Psoas muscle (tissue), 7 donors: ENCODE measurements at regions not wholly inside any gene's neighbourhood (a gene's known extent, or its start where the extent isn't known, plus 50 kb on each side); places are given as distances from the start of the nearest gene placed in this dataset.
"Not testable (repeated sequence)": the region's sequence is repeated elsewhere in the genome, so short reads cannot be mapped to it uniquely, and the experiment has no call there.

Experiments used
- ATAC-seq, 4 donors: fragments of 200-7000 bp; cut with Tn5 transposase; one replicate each; pipeline ENCODE4 v1.9.1; 2020; ENCODE audit warnings: moderate library complexity in 3 of 4, mild to moderate bottlenecking in 2 of 4
- DNase-seq, 2 donors: peaks; one replicate each; pipeline ENCODE4 v3.0.0-alpha.2; 2020
- H3K27ac ChIP-seq: fragments of 200-600 bp; one replicate; pipeline ENCODE4 v1.8.0; 2022
- H3K27me3 ChIP-seq, 3 donors: fragments of 200-600 bp in 1 of 3; one replicate each; pipeline versions ENCODE4 v1.6.1 to v1.8.0; 2013 to 2022; ENCODE audit warnings: low read length in 2 of 3, mild to moderate bottlenecking in 2 of 3, moderate library complexity in 1 of 3; ENCODE audit not compliant: insufficient read depth in 3 of 3
- H3K36me3 ChIP-seq, 2 donors: fragments of 200-600 bp in 1 of 2; one replicate each; pipeline versions ENCODE4 v1.6.1 to v1.8.0; 2013 to 2022; ENCODE audit warnings: low read depth in 1 of 2, mild to moderate bottlenecking in 1 of 2, moderate library complexity in 1 of 2; ENCODE audit not compliant: insufficient read depth in 1 of 2
- H3K4me1 ChIP-seq: fragments of 200-600 bp; one replicate; pipeline ENCODE4 v1.8.0; 2022
- H3K4me3 ChIP-seq: fragments of 200-600 bp; one replicate; pipeline ENCODE4 v1.8.0; 2022; ENCODE audit warnings: mild to moderate bottlenecking
- H3K9me3 ChIP-seq: fragments of 200-600 bp; one replicate; pipeline ENCODE4 v1.8.0; 2022
- WGBS, 3 donors: extraction: QIAGEN DNeasy Blood & Tissue Kit; methylation state at CpG; one replicate each; pipeline versions ENCODE4 v1.1.6 to v1.1.7; 2013; 5-methylcytosine and 5-hydroxymethylcytosine counted together
- intact Hi-C, 2 donors: fragments of 100-400 bp; cut with DNase I; formaldehyde crosslinking; loops; one replicate each; pipeline versions ENCODE4 v1.11.0 to v1.14.2; 2022
- donor health status: healthy with polysubstance abuse.
- donor health status: DM: no; HTN: no; CAD: no; lungs with moderate emphysema.
- donor health status: Bipolar disorder and iron deficiency.
- donor health status: healthy.
- donor health status: DM: yes; HTN: yes; CAD: no.
- donor health status: DM: no; HTN: no; CAD: no.
- donor health status: DM: yes; HTN: yes; CAD: no.

- DNase-seq, H3K36me3 ChIP-seq, H3K9me3 ChIP-seq, H3K27me3 ChIP-seq, H3K4me3 ChIP-seq, H3K27ac ChIP-seq, H3K4me1 ChIP-seq, ATAC-seq, intact Hi-C loops: not testable (repeated sequence)
- 50 to 71% (median 71%) methylated on average over 1 to 2 of the region's 4 CpGs for WGBS, 3 donors
Measured at GRCh38 chr7:153969016-153969415, 83.2 kb upstream of the DPP6 start.

GRCh38 chr7:153974603-153975002 lies 77.6 kb upstream of the DPP6 start:
- H3K4me3 ChIP-seq, ATAC-seq, H3K27me3 ChIP-seq, H3K27ac ChIP-seq, H3K4me1 ChIP-seq, intact Hi-C loops, H3K36me3 ChIP-seq, DNase-seq, H3K9me3 ChIP-seq: not testable (repeated sequence)
- WGBS, 3 donors, result 19 to 27% (median 26%) methylated on average over 6 of the region's 6 CpGs

GRCh38 chr7:153976745-153977144 lies 75.5 kb upstream of the DPP6 start:
- H3K4me1 ChIP-seq, DNase-seq, H3K9me3 ChIP-seq, H3K4me3 ChIP-seq, intact Hi-C loops, H3K27me3 ChIP-seq, ATAC-seq, H3K27ac ChIP-seq, H3K36me3 ChIP-seq: not testable (repeated sequence)
- 84 to 87% (median 87%) methylated on average over 6 of the region's 6 CpGs for whole genome bisulfite sequencing, 3 donors

GRCh38 chr7:153983186-153983585 lies 69.0 kb upstream of the DPP6 start:
- WGBS, 3 donors, result 54 to 59% (median 55%) methylated on average over 4 to 6 of the region's 6 CpGs

GRCh38 chr7:153989066-153989627 lies 63.1 kb upstream of the DPP6 start:
- intact Hi-C loops, H3K4me1 ChIP-seq, H3K27ac ChIP-seq, DNase-seq, H3K9me3 ChIP-seq, H3K36me3 ChIP-seq, ATAC-seq, H3K4me3 ChIP-seq, H3K27me3 ChIP-seq: not testable (repeated sequence)
- WGBS, 3 donors, result 49 to 55% (median 53%) methylated on average over 12 to 16 of the region's 23 CpGs

More at GRCh38 chr7:153983186-153983585, 69.0 kb upstream of the DPP6 start:
- H3K27me3 ChIP-seq, H3K4me1 ChIP-seq, H3K4me3 ChIP-seq, ATAC-seq, H3K27ac ChIP-seq, intact Hi-C loops, H3K9me3 ChIP-seq, H3K36me3 ChIP-seq, DNase-seq: not testable (repeated sequence)

- ATAC-seq, result peak in 1 of 4 donors; percentile 37
- H3K9me3 ChIP-seq, H3K4me1 ChIP-seq, DNase-seq, H3K36me3 ChIP-seq, H3K27ac ChIP-seq, H3K4me3 ChIP-seq, intact Hi-C loops, H3K27me3 ChIP-seq: not testable (repeated sequence)
- 51 to 78% (median 66%) methylated on average over 6 to 8 of the region's 11 CpGs for WGBS, 3 donors
Measured at GRCh38 chr7:153989742-153990425, 62.3 kb upstream of the DPP6 start.

GRCh38 chr7:153991471-153991870 lies 60.7 kb upstream of the DPP6 start:
- H3K27me3 ChIP-seq, H3K4me1 ChIP-seq, H3K4me3 ChIP-seq, H3K9me3 ChIP-seq, H3K36me3 ChIP-seq, DNase-seq, H3K27ac ChIP-seq, intact Hi-C loops, ATAC-seq: not testable (repeated sequence)
- WGBS, 3 donors, result 32 to 46% (median 43%) methylated on average over 2 of the region's 3 CpGs

- 65 to 85% (median 84%) methylated on average over 2 of the region's 2 CpGs for WGBS, 3 donors
- DNase-seq, ATAC-seq, H3K27ac ChIP-seq, H3K4me1 ChIP-seq, H3K9me3 ChIP-seq, intact Hi-C loops, H3K36me3 ChIP-seq, H3K27me3 ChIP-seq, H3K4me3 ChIP-seq: not testable (repeated sequence)
Measured at GRCh38 chr7:153993402-153993801, 58.8 kb upstream of the DPP6 start.

- intact Hi-C loops, H3K4me1 ChIP-seq, H3K9me3 ChIP-seq, H3K27ac ChIP-seq, H3K36me3 ChIP-seq, H3K4me3 ChIP-seq, ATAC-seq, DNase-seq, H3K27me3 ChIP-seq: not testable (repeated sequence)
- WGBS, 3 donors, result 62 to 74% (median 66%) methylated on average over 4 of the region's 4 CpGs
Measured at GRCh38 chr7:153998896-153999295, 53.3 kb upstream of the DPP6 start.
